Muscle of arm (tissue), 1 donor: ENCODE measurements at regions not wholly inside any gene's neighbourhood (a gene's known extent, or its start where the extent isn't known, plus 50 kb on each side); places are given as distances from the start of the nearest gene placed in this dataset.
"Not testable (repeated sequence)": the region's sequence is repeated elsewhere in the genome, so short reads cannot be mapped to it uniquely, and the experiment has no call there.

Source experiments
- DNase-seq: peaks from one replicate; pipeline ENCODE4 v3.0.0-alpha.2; 2013

DNA sequence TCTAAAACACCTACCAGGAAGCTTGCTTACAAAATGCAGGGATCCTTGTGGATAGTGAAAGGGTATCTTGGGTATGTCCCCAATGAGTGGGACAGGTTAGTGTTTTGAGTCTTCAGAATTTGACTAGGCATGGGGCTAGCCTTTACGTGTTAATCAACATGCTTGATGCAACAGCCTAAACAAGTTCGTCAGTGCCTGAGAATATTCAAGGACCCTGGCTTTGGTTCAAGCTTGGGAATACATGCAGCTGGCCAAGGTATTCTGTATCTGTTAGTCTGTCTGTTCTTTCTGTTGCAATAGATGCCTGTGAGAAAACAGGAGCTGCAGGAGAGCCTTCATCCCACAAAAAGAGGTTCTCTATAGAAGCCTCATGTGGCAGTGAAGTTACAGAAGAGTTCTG, 149.5 kb downstream of the CCNG2 start:
- DNase-seq, result no peak

DNA sequence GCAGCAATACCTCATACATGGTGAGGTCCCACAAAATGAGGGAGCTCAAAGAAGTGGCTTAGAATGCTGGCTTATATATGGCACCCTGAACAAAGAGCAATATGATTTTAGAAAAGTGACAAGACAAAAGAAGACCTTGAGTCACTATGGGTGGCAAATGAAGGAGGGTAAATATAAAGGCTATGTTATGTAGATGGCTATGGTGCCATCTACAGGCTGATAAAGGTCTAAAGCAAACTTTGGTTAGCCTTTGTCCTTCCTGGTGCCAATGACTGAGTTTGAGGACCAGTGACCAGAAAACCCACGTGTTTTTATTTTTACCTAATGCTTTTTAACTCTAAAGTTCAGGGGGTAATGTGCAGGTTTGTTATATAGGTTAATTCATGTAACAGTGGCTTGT, 151.8 kb downstream of the CCNG2 start:
- DNase-seq, result no peak

DNA sequence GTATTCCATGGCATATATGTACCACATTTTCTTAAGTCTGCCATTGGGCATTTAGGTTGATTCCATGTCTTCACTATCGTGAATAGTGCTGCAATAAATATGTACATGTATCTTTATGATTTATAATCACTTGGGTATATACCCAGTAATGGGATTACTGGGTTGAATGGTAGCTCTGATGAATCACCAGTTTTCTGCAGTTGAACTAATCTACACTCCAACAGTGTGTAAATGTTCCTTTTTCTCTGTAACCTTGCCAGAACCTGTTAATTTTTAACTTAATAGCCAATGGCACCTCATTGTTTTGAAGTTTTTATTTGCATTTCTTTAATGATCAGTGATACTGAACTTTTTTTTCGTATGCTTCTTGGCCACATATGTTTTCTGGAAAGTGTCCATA, 152.5 kb downstream of the CCNG2 start:
- no peak for DNase-seq

DNA sequence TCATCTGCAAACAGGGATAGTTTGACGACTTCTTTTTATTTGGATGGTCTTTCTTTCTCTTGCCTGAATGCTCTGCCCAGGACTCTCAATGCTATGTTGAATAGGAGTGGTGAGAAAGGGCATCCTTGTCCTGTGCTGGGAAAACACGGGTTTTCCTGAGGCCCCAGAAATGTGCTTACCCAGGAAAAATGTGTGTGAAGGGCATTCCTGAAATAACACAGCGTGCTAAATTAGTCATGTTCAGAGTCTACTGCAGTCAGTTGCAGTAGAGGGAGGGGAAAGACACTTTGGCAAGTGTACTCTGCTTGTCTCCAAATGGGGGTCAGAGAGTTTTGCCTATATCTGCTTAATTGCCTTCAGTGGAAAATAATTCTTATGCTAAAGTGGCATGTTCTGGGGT, 153.9 kb downstream of the CCNG2 start:
- no peak for DNase-seq

DNA sequence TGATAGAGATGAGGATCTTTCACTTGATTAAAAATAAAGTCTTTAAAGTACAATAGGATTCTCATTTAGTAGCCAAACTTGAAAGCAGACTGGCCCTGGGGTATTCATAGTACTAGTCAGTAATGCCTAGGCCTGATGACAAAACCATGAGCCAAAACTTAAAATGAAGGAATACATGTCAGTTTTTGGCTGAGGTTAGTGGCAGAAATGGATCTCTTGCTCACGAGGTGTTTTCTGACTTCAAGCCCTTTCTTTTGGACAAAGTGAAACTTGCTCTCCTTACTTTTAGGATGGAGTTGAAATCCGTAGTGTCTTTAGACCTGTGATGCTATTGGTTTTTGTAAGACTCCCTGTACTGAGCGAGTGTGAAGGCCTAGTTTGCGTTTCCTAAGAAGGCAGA, 157.7 kb downstream of the CCNG2 start:
- no peak for DNase-seq

DNA sequence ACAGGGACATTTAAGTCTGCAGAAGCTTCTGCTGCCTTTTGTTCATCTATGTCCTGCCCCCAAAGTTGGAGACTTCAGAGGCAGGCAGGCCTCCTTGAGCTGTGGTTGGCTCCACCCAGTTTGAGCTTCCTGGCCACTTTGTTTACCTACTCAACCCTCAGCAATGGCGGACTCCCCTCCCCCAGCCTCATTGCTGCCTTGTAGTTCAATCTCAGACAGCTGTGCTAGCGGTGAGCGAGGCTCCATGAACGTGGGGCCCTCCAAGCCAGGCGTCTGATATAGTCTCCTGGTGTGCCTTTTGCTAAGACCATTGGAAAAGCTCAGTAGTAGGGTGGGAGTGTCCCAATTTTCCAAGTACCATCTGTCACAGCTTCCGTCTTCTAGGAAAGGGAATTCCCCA, 170.1 kb downstream of the CCNG2 start:
- no peak for DNase-seq

DNA sequence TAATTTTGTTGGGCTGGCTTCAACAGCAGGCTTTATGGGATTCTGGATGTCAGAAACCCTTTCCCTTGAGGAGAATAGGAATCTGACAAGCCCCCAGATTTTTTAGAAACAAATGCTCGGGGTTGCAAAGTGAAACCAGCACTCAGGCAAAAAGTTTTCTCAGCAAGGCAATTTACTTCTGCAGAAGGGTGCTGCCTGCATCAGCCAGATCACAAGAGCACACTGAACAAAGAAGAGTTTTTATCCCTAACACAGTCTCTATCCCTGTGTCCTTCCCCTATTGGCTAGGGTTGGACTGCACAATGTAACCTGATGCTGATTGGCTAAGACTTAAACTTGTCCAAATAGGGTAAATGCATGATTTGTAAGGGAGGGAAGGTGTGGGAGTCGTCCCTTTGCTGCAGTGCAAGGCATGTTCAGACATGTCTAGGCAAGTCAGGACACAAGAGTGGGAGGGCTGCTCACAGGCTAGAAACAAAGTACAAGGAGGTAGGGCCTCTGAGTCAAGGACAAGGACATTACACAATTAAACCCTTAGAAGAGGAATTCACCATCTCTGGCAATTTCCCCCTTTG, 175.8 kb downstream of the CCNG2 start:
- DNase-seq, result no peak

DNA sequence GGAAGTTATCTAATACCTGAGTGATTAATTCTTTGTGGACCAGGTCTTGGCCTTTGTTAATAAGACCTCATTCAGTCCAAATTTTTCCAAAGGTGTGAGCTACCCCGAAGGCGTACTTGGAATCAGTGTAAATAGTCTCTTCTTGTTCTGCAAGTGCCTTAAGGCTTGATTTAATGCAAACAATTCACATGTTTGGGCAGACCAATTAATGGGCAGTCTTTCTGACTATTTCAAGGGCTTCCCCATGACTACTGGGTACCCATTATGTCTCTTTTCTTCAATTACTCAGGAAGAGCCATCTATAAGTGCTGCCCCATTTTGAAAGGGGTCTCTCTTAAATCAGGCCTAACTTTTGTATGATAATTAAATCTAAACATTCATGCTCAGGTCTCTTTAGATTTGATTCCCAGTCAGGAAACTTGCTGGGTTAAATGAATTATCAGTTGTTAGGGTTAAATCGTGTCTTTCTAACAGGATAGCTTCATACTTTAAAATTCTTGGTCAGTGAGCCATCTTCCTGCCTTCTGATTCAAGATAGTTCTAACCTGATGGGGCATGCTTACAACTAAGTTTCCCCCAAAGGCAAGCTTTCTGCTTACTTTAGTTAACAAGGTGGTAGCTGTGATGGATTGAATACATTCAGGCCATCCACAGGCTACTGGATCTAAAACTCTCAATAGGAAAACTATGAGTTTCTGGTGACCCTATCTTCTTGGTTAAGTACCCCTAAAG, 179.6 kb downstream of the CCNG2 start:
- no peak for DNase-seq

DNA sequence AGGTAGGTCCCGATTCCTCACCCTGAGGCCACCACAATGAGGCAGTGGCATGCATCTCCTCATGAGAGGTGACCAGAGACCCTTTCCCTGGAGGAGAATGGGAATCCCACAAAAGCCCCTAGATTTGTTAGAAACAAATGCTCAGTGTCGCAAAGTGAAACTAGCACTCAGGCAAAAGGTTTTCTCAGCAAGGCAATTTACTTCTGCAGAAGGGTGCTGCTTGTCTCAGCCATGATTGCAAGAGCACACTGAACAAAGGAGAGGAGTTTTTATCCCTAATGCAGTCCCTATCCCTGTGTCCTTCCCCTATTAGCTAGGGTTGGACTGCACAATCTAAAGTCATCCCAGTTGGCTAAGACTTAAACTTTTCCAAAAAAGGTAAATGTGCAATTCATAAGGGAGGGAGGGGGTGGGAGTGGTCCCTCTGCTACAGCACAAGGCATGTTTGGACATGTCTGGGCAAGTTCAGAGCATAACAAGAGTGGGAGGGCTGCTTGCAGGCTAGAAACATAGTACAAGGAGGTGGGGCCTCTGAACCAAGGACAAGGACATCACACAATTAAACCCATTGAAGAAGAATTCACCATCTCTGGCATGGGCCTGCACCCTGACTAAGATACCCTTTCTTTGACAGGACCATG, 185.3 kb downstream of the CCNG2 start:
- no peak for DNase-seq

DNA sequence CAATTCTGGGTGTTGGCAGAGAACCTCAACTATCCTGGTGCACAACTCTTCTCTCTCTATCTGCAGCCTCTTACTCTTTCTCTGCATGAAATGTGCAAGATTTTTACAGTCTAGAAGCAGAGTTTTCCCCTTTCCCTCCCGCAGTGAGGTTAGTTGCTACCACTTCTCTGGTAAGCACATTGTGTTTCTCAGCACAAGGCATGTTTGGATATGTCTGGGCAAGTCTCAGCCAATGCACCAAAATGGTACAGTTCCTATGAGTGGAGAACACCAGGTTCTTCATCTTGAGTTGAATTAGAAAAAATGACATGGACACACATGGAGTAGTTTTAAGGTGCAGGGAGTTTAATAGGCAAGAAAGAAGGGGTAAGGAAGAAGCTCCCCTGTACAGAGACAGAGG, 187.0 kb downstream of the CCNG2 start:
- no peak for DNase-seq

DNA sequence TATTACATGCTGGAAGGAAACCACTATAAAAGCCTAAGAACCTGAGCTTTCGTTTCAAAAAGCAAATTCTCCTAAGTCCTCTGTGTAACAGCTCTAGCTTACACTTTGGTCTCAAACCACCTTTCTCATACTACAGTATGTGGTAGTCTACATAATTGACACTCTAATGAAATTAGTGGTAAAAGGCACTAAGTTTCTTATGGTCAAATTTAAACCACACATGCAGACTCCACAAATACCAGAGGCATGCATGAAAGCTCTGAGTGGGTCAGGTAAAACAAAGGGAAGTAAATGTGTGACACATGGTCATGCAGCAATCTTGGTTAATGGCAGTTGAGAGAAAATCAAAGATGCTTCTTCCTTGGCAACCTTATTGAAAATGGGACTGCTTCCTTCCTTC, 187.8 kb downstream of the CCNG2 start:
- no peak for DNase-seq

DNA sequence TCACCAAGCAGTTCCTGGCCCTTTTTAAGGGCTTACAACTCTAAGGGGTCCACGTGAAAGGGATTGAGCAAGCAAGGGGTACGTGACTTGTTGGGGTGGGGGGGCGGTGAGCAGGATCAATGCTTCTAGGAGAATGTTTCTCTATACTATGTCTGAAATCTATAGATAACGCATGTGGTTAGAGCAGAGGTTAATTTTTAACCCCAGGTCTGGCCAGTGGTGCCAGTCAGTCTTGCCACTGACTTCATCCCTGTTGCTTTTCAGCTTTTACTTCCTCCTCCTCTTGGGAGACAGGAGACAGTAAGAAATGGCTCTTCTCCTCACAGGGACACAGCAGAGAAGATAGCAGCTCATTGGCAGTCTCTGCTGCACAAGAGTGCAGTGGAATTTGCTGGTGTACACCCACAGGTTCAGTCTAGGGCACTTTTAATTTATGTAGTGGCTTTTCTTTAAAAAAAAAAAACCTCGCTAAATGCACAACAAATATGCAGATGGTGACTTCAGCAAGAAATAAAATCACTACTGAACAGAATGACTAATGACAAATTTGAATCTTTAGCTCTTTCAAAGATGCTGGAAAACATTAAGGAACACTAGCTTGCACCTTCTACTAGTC, 190.5 kb downstream of the CCNG2 start:
- no peak for DNase-seq

DNA sequence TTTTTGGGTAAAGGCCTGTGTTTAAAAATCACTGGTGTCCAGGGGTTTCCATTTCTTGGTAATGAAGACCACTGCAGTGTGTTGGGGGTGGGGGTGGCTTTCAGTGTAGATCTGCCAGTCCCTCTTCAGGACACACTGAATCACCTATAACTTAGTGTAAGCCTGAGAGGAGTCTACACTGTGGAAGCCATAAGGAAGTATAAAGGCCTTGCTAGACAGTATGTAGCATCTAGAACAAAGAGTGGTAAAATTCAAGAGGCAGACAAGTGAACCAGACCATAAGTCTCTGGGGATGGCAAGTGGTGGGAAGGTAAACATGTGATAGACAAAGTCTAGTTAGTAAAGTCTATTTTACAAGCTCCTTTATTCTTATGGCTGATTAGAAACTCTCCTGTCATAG, 191.8 kb downstream of the CCNG2 start:
- no peak for DNase-seq

DNA sequence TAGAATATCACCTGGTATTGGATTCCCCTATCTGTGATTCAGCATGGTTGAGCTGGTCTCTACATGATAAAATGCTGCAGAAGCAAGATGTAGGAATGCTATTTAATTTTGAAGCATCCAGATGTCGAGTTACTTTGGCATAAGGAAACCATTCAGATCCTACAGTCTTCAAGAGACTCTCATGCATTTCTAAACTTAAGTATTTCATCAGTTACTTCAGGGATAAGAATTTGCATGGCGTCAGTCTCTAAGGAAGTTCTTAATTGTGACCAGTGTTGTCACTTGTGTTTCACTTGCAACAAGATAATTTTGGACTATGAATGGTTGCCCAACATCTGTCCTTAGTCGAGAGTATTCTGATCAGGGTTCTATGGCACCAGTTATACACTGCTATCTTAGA, 192.4 kb downstream of the CCNG2 start:
- DNase-seq, result no peak

DNA sequence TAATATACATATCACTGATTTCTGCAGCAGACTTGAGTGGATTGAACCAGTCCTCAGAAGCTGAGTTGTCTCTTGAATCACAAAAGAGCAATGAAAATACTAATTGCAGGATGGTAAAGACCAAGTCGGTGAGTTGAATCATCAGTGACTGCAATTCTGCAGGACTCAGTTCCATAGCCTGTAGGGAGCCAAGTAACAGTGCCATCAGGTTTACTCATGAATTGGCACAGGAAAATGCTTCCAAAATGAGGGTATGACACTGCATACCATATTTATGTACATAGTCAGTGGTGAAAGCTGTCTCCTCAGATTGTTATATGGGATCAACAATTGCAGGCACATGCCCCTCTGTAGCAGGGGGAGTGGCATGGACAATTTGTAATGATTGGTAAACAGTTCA, 192.8 kb downstream of the CCNG2 start:
- no peak for DNase-seq

DNA sequence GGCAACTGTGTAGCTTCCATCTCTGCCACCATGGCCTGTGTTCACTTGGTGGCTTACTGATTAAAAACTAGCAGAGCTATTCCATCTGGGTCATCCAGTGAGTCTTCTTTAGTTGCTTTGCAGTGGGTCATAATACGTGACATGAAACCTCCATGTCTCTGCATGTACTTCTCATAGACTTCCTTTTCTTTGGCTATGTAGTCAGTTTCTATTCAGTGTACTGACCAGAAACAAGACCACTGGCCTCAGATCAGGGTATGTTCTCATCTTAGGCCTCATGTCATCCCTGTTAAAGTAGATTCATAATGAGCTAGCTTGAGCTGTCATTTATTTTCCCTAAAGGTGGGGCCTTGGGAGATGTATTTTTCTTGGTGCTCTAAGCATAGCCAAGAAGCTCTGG, 195.2 kb downstream of the CCNG2 start:
- no peak for DNase-seq

DNA sequence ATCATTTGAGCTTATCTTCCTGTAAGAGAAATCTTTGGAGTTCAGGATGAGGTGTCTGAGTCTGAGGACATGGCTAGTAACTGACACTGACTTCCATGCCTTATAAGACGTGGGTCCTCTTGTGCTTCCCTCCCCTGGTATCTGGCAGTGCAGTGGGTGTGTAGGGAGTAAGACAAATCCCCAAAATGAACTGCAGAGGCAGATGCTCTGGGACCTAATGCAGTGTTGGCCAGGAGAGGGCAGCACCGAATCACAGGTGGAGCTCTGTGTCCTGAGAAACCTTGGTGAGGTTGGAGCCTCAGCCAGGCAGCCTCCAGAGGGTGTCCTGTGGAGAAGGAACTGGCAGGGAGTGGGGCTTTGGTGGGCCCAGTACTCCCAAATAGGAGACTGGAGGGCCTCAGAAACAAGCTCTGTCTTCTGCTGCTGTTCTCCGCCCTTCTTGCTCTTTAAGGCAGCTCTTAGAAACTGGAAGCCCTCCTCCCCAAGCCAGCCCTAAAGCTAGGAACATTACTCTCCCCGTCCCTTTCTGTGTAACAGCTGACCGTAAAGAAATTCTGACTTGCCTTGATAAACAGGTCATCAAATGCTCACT, 196.8 kb downstream of the CCNG2 start:
- DNase-seq, result not testable (repeated sequence)

DNA sequence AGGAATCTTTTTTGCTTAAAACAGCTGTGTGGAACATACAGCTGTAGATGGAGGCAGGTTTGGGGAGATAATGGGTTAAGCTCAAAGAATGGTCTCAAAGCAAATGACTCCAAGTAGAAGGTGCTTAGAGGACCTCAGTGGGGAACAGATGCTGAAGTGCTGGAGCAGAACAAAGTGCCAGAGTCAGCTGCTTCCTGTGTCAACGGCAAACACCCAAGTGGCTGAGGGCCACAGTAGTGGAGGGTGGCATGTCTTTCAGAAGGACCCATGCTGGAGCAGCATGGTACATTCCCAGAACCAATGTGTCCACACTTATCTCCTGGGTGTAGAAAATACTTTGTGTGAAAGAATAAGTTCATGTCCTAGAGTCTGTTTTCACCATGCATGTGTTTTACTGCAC, 197.5 kb downstream of the CCNG2 start:
- no peak for DNase-seq

DNA sequence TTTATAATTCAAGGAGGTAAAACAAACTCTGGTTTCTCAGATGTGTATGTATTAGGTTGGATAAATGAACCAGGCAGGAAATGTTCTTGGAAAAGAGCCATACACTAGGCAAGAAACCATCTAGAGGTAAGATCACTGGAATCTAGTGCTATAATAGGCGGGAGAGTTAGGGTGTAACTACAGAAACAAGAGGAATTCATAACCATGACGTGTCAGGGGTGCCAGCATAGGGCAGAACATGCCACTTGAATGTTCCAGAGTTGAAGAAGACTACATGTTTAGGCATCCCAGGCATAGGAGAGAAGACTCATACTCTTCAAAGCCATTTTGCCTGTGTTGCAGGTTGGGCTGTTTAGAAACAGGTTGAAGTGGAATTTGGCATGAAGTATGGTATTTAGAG, 198.7 kb downstream of the CCNG2 start:
- no peak for DNase-seq

DNA sequence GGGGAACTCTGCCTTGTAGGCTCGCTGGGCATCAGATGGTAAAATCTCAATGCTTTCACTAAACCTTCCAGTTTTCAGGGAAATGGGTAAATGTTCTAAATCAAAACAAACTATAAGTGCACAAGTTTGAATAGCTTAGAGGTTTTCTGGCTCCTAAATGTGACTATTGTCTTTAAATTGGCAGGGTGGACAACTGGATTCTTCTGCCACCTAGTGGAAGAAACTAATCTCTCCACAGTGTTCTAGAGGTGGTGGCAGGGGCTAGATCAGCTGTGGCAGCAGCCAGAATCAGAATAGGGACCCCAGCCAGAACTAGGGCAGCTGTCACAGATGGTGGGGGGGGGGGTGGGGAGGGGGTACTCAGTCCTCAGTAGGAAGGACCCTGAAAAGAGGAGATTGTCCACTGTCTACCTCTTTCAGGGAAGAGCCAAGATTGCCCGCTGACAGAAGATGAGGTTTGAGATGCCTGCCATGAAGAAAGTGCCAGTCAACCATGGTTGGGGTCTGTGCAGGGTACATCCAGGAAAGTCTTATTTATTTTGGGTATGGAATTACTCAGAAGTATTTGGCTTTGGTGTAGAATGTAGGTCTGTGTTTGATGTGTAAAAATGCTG, 201.4 kb downstream of the CCNG2 start:
- DNase-seq, result peak; percentile 42

DNA sequence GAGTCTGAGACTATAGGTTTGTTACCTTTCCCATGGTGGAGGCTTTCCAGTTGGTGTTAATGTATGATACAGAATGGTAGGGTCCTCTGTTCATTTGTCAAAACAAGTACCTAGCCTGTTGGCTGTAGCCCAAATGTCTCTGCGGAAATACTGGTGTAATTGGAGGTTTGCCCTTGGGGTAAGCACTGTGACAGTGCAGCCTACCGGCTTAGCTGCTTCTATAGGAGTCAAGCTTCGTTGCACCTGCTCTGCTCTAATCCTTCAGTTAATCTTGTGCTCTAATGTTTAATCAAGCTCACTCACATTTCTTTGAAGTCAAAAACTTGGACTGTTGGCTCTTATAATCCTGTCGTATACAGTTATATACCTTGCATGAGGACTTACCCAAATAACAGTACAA, 203.4 kb downstream of the CCNG2 start:
- DNase-seq, result no peak

DNA sequence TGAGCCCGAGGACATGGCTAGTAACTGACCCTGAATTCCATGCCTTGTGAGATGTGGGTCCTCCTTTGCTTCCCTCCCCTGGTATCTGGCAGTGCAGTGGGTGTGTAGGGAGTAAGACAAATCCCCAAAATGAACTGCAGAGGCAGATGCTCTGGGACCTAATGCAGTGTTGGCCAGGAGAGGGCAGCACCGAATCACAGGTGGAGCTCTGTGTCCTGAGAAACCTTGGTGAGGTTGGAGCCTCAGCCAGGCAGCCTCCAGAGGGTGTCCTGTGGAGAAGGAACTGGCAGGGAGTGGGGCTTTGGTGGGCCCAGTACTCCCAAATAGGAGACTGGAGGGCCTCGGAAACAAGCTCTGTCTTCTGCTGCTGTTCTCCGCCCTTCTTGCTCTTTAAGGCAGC, 209.9 kb downstream of the CCNG2 start:
- DNase-seq, result not testable (repeated sequence)
